Tibial nerve (tissue), 4 donors: ENCODE measurements at regions not wholly inside any gene's neighbourhood (a gene's known extent, or its start where the extent isn't known, plus 50 kb on each side); places are given as distances from the start of the nearest gene placed in this dataset.

ENCODE experiments used
- DNase-seq, 2 donors: peaks; one replicate each; pipeline ENCODE4 v3.0.0-alpha.2; 2019; ENCODE audit warnings: low spot score in 2 of 2
- H3K27ac ChIP-seq, 4 donors: fragments of 200-600 bp; sonication (generic) in 3 of 4; one replicate each; pipeline ENCODE4 v1.5.1; 2017 to 2019; ENCODE audit warnings: mild to moderate bottlenecking in 1 of 4
- H3K27me3 ChIP-seq, 2 donors: fragments of 200-600 bp; sonication (generic) in 1 of 2; one replicate each; pipeline versions ENCODE4 v1.5.1 to v1.6.0; 2017 to 2019
- H3K36me3 ChIP-seq, 3 donors: fragments of 200-600 bp; sonication (generic); one replicate each; pipeline ENCODE4 v1.5.1; 2018 to 2019
- H3K4me1 ChIP-seq, 4 donors: fragments of 200-600 bp; sonication (generic) in 3 of 4; one replicate each; pipeline ENCODE4 v1.5.1; 2017 to 2019
- H3K4me3 ChIP-seq, 4 donors: fragments of 200-600 bp; sonication (generic) in 3 of 4; one replicate each; pipeline ENCODE4 v1.5.1; 2017 to 2019; ENCODE audit warnings: mild to moderate bottlenecking in 1 of 4, moderate library complexity in 1 of 4
- H3K9me3 ChIP-seq, 4 donors: fragments of 200-600 bp; sonication (generic) in 3 of 4; one replicate each; pipeline ENCODE4 v1.5.1; 2017 to 2019
- CTCF ChIP-seq, 5 experiments: fragments of 200-600 bp in 3 of 5; fragments of 450-650 bp in 2 of 5; sonication (generic) in 3 of 5; IDR thresholded peaks; one replicate each; pipeline ENCODE4 v1.5.1; 2016 to 2019; ENCODE audit warnings: antibody characterized with exemption in 5 of 5, mild to moderate bottlenecking in 3 of 5, moderate library complexity in 2 of 5
- EP300 ChIP-seq, 2 donors: sonication (generic); formaldehyde crosslinking; IDR thresholded peaks; one replicate each; pipeline ENCODE4 v1.6.1; 2017; ENCODE audit warnings: antibody characterized with exemption in 2 of 2, mild to moderate bottlenecking in 1 of 2
- POLR2A ChIP-seq, 2 donors: fragments of 450-650 bp; IDR thresholded peaks; one replicate each; pipeline ENCODE4 v1.6.1; 2017; ENCODE audit warnings: antibody characterized with exemption in 2 of 2, mild to moderate bottlenecking in 2 of 2, moderate library complexity in 2 of 2
- WGBS, 2 donors: methylation state at CpG; one replicate each; pipeline ENCODE4 v1.1.5; 2018; 5-methylcytosine and 5-hydroxymethylcytosine counted together

GRCh38 chr6:40734607-40735006 lies 147.4 kb upstream of the LRFN2 start:
- H3K9me3 ChIP-seq: no peaks in the 10 kb centered on the region
- no peak overlapping the region for H3K27ac ChIP-seq
- no peak for DNase-seq
- H3K27me3 ChIP-seq: peaks cover 0 to 11% of the 10 kb centered on the region in 2 donors
- H3K4me3 ChIP-seq: no peak overlapping the region
- WGBS, 2 donors: 91 to 94% methylated on average over 4 of the region's 4 CpGs
- peaks cover 0 to 8% (median 0%) of the 10 kb centered on the region in 4 donors for H3K4me1 ChIP-seq
- TF ChIP-seq POLR2A (IDR thresholded peaks at IDR 0.05) (no peak), EP300 (IDR thresholded peaks at IDR 0.05) (no peak), CTCF (IDR thresholded peaks at IDR 0.05) (no peak)
- H3K36me3 ChIP-seq: no peaks in the 10 kb centered on the region

- TF ChIP-seq CTCF (IDR thresholded peaks at IDR 0.05) (no peak), EP300 (IDR thresholded peaks at IDR 0.05) (no peak), POLR2A (IDR thresholded peaks at IDR 0.05) (no peak)
- peaks cover 0 to 11% of the 10 kb centered on the region in 2 donors for H3K27me3 ChIP-seq
- H3K4me1 ChIP-seq: peaks cover 0 to 8% (median 0%) of the 10 kb centered on the region in 4 donors
- no peaks in the 10 kb centered on the region for H3K36me3 ChIP-seq
- no peaks in the 10 kb centered on the region for H3K9me3 ChIP-seq
- no peak overlapping the region for H3K27ac ChIP-seq
- 69 to 73% methylated on average over 4 of the region's 4 CpGs for WGBS, 2 donors
- no peak overlapping the region for H3K4me3 ChIP-seq
- DNase-seq: no peak
Observed at GRCh38 chr6:40733770-40734396, 146.7 kb upstream of the LRFN2 start.

GRCh38 chr6:40733290-40733689 lies 146.1 kb upstream of the LRFN2 start:
- DNase-seq: no peak

GRCh38 chr6:40732878-40733277 lies 145.7 kb upstream of the LRFN2 start:
- H3K36me3 ChIP-seq: no peaks in the 10 kb centered on the region
- H3K4me1 ChIP-seq: no peaks in the 10 kb centered on the region
- no peak for DNase-seq
- TF ChIP-seq POLR2A (IDR thresholded peaks at IDR 0.05) (no peak), CTCF (IDR thresholded peaks at IDR 0.05) (no peak), EP300 (IDR thresholded peaks at IDR 0.05) (no peak)
- no peak overlapping the region for H3K4me3 ChIP-seq
- H3K27me3 ChIP-seq: peaks cover 0 to 11% of the 10 kb centered on the region in 2 donors
- no peak overlapping the region for H3K27ac ChIP-seq
- H3K9me3 ChIP-seq: no peaks in the 10 kb centered on the region
- WGBS, 2 donors: 49 to 61% methylated on average over 3 of the region's 3 CpGs

More at GRCh38 chr6:40733290-40733689, 146.1 kb upstream of the LRFN2 start:
- Histone ChIP-seq H3K4me3 (no peak overlapping the region), H3K27ac (no peak overlapping the region), H3K4me1 (peaks cover 0 to 2% (median 0%) of the 10 kb centered on the region in 4 donors), H3K27me3 (peaks cover 0 to 11% of the 10 kb centered on the region in 2 donors), H3K36me3 (no peaks in the 10 kb centered on the region), H3K9me3 (no peaks in the 10 kb centered on the region)
- TF ChIP-seq CTCF (IDR thresholded peaks at IDR 0.05) (no peak), EP300 (IDR thresholded peaks at IDR 0.05) (no peak), POLR2A (IDR thresholded peaks at IDR 0.05) (no peak)
- 29 to 30% methylated on average over 1 of the region's 1 CpG for WGBS, 2 donors

GRCh38 chr6:40728643-40729042 lies 141.5 kb upstream of the LRFN2 start:
- whole genome bisulfite sequencing, 2 donors: 72 to 84% methylated on average over 3 of the region's 3 CpGs
- H3K9me3 ChIP-seq: no peaks in the 10 kb centered on the region
- no peaks in the 10 kb centered on the region for H3K36me3 ChIP-seq
- H3K4me1 ChIP-seq: no peaks in the 10 kb centered on the region
- no peak overlapping the region for H3K4me3 ChIP-seq
- no peak for DNase-seq
- no peak overlapping the region for H3K27ac ChIP-seq
- no peaks in the 10 kb centered on the region for H3K27me3 ChIP-seq
- TF ChIP-seq CTCF (IDR thresholded peaks at IDR 0.05) (no peak), EP300 (IDR thresholded peaks at IDR 0.05) (no peak), POLR2A (IDR thresholded peaks at IDR 0.05) (no peak)
